ENCODE measurements at regions not wholly inside any gene's neighbourhood (a gene's known extent, or its start where the extent isn't known, plus 50 kb on each side); places are given as distances from the start of the nearest gene placed in this dataset.

GRCh38 chr4:79211490-79211889 is 114.4 kb downstream of the NAA11 start:
- no peak for ATAC-seq

GRCh38 chr4:79210636-79211049 is 115.2 kb downstream of the NAA11 start:
- Histone ChIP-seq H3K4me3 (no peak overlapping the region), H3K36me3 (no peaks in the 10 kb centered on the region), H3K4me1 (no peaks in the 10 kb centered on the region), H3K9me3 (no peaks in the 10 kb centered on the region), H3K27ac (no peak overlapping the region), H3K27me3 (ENCODE audit: low read depth) (no peaks in the 10 kb centered on the region)
- no peak for TF ChIP-seq CTCF (IDR thresholded peaks at IDR 0.05)
- ATAC-seq (no peak), DNase-seq (no peak)
- intact Hi-C loops (cut with DNase I) = no loop called here

More at GRCh38 chr4:79211490-79211889, 114.4 kb downstream of the NAA11 start:
- no peak for TF ChIP-seq CTCF (IDR thresholded peaks at IDR 0.05)
- Histone ChIP-seq H3K27me3 (ENCODE audit: low read depth) (no peaks in the 10 kb centered on the region), H3K9me3 (no peaks in the 10 kb centered on the region), H3K4me3 (no peak overlapping the region), H3K36me3 (no peaks in the 10 kb centered on the region), H3K27ac (no peak overlapping the region), H3K4me1 (no peaks in the 10 kb centered on the region)
- intact Hi-C loops (cut with DNase I) = no loop called here
- no peak for DNase-seq

GRCh38 chr4:79209822-79210635 is 115.8 kb downstream of the NAA11 start:
- Histone ChIP-seq H3K27me3 (ENCODE audit: low read depth) (no peaks in the 10 kb centered on the region), H3K4me1 (no peaks in the 10 kb centered on the region), H3K36me3 (no peaks in the 10 kb centered on the region), H3K4me3 (no peak overlapping the region), H3K9me3 (no peaks in the 10 kb centered on the region), H3K27ac (no peak overlapping the region)
- TF ChIP-seq CTCF (IDR thresholded peaks at IDR 0.05) = no peak
- intact Hi-C loops (cut with DNase I) = no loop called here
- DNase-seq (no peak), ATAC-seq (no peak)

GRCh38 chr4:79209081-79209480 is 116.8 kb downstream of the NAA11 start:
- no peak for ATAC-seq

GRCh38 chr4:79207281-79207680 is 118.6 kb downstream of the NAA11 start:
- H3K4me1 ChIP-seq = no peaks in the 10 kb centered on the region
- intact Hi-C loops (cut with DNase I) = no loop called here
- no peak for DNase-seq
- H3K9me3 ChIP-seq = no peaks in the 10 kb centered on the region
- H3K4me3 ChIP-seq = no peak overlapping the region
- ATAC-seq = no peak
- no peaks in the 10 kb centered on the region for H3K27me3 ChIP-seq (ENCODE audit: low read depth)
- no peak overlapping the region for H3K27ac ChIP-seq
- no peak for TF ChIP-seq CTCF (IDR thresholded peaks at IDR 0.05)
- no peaks in the 10 kb centered on the region for H3K36me3 ChIP-seq

More at GRCh38 chr4:79209081-79209480, 116.8 kb downstream of the NAA11 start:
- no peaks in the 10 kb centered on the region for H3K9me3 ChIP-seq
- H3K27me3 ChIP-seq (ENCODE audit: low read depth) = no peaks in the 10 kb centered on the region
- H3K4me1 ChIP-seq = no peaks in the 10 kb centered on the region
- no peak overlapping the region for H3K27ac ChIP-seq
- intact Hi-C loops (cut with DNase I) = no loop called here
- H3K4me3 ChIP-seq = no peak overlapping the region
- no peak for DNase-seq
- no peaks in the 10 kb centered on the region for H3K36me3 ChIP-seq
- TF ChIP-seq CTCF (IDR thresholded peaks at IDR 0.05) = no peak

All from lower lobe of right lung (tissue), 2 donors.